ENCODE measurements at regions not wholly inside any gene's neighbourhood (a gene's known extent, or its start where the extent isn't known, plus 50 kb on each side); places are given as distances from the start of the nearest gene placed in this dataset.

- H3K27me3 ChIP-seq = no peaks in the 10 kb centered on the region
- peaks cover 5 to 8% of the 10 kb centered on the region in 2 donors for H3K4me1 ChIP-seq (replicated peaks in 1 of 2)
- H3K27ac ChIP-seq = no peak overlapping the region
- intact Hi-C loops (cut with DNase I) = no loop called here
- DNase-seq = no peak
- H3K9me3 ChIP-seq (replicated peaks in 1 of 3) = no peaks in the 10 kb centered on the region
- TF ChIP-seq POLR2A (IDR thresholded peaks at IDR 0.05) (no peak), CTCF (IDR thresholded peaks at IDR 0.05) (no peak)
- H3K36me3 ChIP-seq (replicated peaks in 1 of 2) = no peaks in the 10 kb centered on the region
- no peak overlapping the region for H3K4me3 ChIP-seq
- WGBS, 4 donors = 80 to 83% (median 81%) methylated on average over 5 of the region's 5 CpGs
Measured at GRCh38 chr5:158020555-158021418, 161.8 kb upstream of the CLINT1 start.

- intact Hi-C loops (cut with DNase I) = no loop called here
- no peaks in the 10 kb centered on the region for H3K36me3 ChIP-seq (replicated peaks in 1 of 2)
- 80 to 91% (median 83%) methylated on average over 2 of the region's 2 CpGs for WGBS, 4 donors
Measured at GRCh38 chr5:158017469-158017868, 158.5 kb upstream of the CLINT1 start.

GRCh38 chr5:158014372-158014771, 155.4 kb upstream of the CLINT1 start:
- 83 to 94% (median 89%) methylated on average over 1 of the region's 1 CpG for WGBS, 4 donors

More at GRCh38 chr5:158017469-158017868, 158.5 kb upstream of the CLINT1 start:
- Histone ChIP-seq H3K4me3 (no peak overlapping the region), H3K27ac (no peak overlapping the region), H3K9me3 (replicated peaks in 1 of 3) (no peaks in the 10 kb centered on the region), H3K4me1 (replicated peaks in 1 of 2) (no peaks in the 10 kb centered on the region), H3K27me3 (no peaks in the 10 kb centered on the region)
- no peak for DNase-seq
- TF ChIP-seq POLR2A (IDR thresholded peaks at IDR 0.05) = no peak
- TF ChIP-seq CTCF (IDR thresholded peaks at IDR 0.05) = no peak

GRCh38 chr5:158013939-158014338, 155.0 kb upstream of the CLINT1 start:
- peak; percentile 33 to 67 (median 47) for DNase-seq
- Histone ChIP-seq H3K36me3 (replicated peaks in 1 of 2) (no peaks in the 10 kb centered on the region), H3K4me1 (replicated peaks in 1 of 2) (no peaks in the 10 kb centered on the region), H3K27ac (no peak overlapping the region), H3K4me3 (no peak overlapping the region), H3K27me3 (no peaks in the 10 kb centered on the region), H3K9me3 (replicated peaks in 1 of 3) (no peaks in the 10 kb centered on the region)
- intact Hi-C loops (cut with DNase I) = no loop called here
- WGBS, 4 donors = 16 to 43% (median 21%) methylated on average over 3 to 6 of the region's 6 CpGs
- TF ChIP-seq CTCF (IDR thresholded peaks at IDR 0.05) (peak in 5 of 6 experiments; percentile 20 to 53 (median 50)), POLR2A (IDR thresholded peaks at IDR 0.05) (no peak)

More at GRCh38 chr5:158014372-158014771, 155.4 kb upstream of the CLINT1 start:
- no peaks in the 10 kb centered on the region for H3K9me3 ChIP-seq (replicated peaks in 1 of 3)
- no peaks in the 10 kb centered on the region for H3K36me3 ChIP-seq (replicated peaks in 1 of 2)
- TF ChIP-seq CTCF (IDR thresholded peaks at IDR 0.05) (no peak), POLR2A (IDR thresholded peaks at IDR 0.05) (no peak)
- no peak for DNase-seq
- no peaks in the 10 kb centered on the region for H3K27me3 ChIP-seq
- no peaks in the 10 kb centered on the region for H3K4me1 ChIP-seq (replicated peaks in 1 of 2)
- no peak overlapping the region for H3K27ac ChIP-seq
- H3K4me3 ChIP-seq = no peak overlapping the region
- intact Hi-C loops (cut with DNase I) = no loop called here

All from adrenal gland (tissue), 9 donors.